ENCODE measurements at regions not wholly inside any gene's neighbourhood (a gene's known extent, or its start where the extent isn't known, plus 50 kb on each side); places are given as distances from the start of the nearest gene placed in this dataset.
"Not testable (repeated sequence)": the region's sequence is repeated elsewhere in the genome, so short reads cannot be mapped to it uniquely, and the experiment has no call there.

DNA sequence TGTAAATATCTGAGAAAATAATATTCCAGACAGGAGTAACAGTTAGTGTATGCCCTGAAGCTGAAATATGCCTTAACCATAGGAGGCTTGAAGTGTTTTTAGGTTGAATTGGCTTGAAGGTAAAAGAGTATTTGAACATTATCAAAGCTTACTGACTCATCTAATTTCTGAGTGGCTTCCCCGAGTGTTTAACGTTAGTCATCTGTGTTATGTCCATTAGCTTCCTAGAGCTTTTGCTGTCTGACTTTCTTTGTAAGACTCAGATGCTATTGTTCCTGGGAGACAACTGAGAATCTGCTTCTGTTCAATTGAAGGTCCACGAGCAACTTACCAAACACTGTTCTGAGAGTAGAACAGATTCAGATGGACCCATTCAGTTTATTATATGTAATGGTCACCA is 656.8 kb upstream of the NECTIN3 start:
- no peak for DNase-seq

DNA sequence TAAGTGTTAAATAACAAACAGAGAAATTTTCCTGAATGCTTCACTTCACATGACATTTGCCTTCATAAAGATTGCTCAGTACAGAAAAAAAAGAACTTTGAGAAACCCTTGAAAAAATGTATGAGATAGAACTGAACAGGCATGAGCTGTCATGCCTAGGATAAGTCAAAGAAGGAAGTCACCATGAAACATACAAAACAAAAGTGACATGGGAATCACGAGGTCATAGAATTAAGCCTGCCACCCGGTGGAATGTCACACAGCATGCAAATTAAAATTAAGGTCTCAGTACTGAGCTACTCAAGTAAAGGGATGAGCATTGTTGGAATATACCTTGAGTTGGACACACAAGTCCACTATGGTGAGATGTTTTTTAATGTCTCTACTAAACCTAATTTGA is 652.5 kb upstream of the NECTIN3 start:
- no peak for DNase-seq

DNA sequence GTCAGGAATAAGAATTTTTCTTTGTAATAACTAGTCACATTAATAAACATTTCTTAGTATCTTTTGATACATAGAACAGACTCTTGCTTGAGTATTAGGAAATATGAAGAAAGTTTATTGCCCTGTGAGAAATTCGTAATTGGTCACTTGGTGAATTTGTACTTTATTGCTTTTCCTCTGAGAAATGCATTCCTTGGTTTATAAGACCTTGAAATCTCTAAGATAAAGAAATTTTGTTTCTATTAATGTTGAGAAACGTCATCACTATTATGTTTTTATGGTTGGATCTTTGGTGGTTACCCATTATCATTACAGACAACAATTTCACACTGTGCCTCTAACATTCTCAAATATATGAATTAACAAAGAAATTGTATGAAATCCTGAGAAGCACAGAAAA is 652.0 kb upstream of the NECTIN3 start:
- no peak for DNase-seq

DNA sequence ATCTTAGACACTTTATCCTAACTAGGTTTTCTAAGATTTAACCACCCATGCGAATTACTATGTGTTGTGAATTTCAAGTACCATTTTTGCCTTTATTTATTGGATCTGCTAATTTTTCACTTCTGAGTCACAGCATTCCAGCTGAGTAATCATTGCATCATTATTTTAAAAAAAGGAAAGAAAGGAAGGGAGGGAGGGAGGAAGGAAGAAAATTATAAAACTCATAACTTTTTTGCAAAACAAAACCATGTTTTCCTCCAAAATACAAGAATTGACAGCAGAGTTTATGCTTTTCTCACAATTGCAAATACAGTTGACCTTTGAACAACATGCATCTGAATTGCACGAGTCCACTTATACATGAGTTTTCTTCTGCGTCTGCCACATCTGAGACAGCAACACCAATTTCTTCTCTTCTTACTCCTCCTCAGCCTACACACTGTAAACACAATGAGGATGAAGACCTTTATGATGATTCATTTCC is 651.4 kb upstream of the NECTIN3 start:
- DNase-seq, result no peak

DNA sequence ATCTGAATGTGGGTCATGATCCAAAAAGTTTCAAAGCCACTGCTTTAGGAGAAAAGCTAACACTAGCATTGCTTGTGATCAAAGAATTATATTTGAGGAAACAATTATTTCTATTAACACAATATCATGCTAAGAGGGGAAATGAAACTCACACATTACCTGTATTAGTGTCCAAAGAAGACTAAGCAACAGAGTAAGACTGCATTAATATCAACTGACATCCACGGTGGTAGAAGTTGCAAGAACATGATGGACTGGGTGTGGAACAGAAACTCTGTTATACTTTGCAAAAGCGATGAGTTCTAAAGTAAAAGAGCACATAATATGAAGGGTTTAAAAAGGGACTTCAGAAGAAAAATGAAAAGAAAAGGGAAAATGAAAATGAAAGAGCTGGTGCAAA is 648.3 kb upstream of the NECTIN3 start:
- no peak for DNase-seq

DNA sequence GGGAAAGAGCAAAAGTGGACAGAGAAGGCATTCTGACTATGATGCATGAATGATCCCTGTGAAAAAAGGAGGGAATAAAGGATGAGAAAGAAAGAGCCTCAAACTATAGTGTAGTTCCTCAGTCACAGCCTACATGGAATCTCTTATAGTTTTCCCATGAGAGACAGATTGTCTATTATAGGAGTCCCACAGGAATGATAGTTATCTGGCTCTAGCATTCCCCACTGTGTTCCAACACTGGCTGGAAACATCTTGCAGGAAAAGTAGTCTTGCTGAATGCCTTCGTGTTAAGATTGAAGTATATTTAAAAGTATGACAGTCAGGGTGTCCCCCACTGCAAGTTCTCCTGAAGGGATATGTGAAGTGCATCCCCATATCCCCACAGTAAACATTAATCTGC is 641.5 kb upstream of the NECTIN3 start:
- DNase-seq, result no peak

DNA sequence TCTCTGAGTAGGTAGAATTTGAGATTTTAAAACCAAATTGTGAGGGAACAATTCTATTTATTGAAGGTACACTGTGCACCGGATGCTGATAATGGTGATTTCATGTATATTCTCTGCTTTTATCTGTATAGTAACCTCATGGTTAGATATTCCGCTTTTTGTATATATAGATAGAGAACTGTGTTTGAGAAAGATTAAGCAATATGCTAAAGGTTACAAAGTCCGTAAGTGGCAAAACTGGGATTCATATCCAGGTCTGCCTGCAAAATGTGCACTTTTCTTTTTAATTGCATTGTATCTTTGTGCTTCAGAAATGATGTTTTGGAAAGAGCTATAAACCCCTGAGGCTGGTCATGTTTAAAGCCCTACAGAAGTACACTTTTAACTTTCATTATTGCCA is 635.4 kb upstream of the NECTIN3 start:
- DNase-seq, result no peak

DNA sequence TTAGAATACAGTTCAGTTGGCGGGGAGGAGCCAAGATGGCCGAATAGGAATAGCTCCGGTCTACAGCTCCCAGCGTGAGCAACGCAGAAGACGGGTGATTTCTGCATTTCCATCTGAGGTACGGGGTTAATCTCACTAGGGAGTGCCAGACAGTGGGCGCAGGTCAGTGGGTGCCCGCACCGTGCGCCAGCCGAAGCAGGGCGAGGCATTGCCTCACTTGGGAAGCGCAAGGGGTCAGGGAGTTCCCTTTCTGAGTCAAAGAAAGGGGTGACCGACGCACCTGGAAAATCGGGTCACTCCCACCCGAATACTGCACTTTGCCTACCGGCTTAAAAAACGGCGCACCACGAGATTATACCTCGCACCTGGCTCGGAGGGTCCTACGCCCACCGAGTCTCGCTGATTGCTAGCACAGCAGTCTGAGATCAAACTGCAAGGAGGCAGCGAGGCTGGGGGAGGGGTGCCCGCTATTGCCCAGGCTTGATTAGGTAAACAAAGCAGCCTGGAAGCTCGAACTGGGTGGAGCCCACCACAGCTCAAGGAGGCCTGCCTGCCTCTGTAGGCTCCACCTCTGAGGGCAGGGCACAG is 631.5 kb upstream of the NECTIN3 start:
- not testable (repeated sequence) for DNase-seq

DNA sequence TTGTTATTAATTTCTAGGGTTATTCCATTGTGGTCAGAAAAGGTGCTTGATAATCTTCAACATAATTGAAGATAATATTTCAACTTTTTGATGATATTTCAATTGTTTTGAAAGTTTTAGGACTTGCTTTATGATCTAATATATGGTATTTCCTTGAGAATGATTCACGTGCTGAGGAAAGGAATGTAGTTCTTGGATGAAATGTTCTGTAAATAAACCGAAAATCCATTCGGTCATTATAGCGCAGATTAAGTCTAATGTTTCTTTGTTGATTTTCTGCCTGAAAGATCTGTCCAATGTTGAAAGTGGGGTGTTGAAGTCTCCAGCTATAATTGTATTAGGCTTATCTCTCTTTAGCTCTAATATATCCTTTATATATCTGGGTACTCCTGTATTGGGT is 617.5 kb upstream of the NECTIN3 start:
- no peak for DNase-seq

DNA sequence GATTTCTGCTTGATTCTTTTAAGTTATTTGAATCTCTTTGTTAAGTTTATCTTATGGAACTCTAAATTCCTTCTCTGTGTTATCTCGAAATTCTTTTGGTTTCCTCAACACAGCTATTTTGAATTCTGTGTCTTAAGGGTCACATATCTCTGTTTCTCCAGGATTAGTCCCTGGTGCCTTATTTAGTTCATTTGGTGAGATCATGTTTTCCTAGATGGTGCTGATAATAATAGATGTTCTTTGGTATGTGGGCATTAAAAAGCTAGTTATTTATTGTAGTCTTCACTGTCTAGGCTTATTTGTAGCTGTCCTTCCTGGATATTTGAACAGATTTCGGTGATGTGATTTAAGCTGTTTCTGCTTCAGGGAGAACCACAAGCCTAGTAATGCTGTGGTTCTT is 615.6 kb upstream of the NECTIN3 start:
- DNase-seq, result no peak

DNA sequence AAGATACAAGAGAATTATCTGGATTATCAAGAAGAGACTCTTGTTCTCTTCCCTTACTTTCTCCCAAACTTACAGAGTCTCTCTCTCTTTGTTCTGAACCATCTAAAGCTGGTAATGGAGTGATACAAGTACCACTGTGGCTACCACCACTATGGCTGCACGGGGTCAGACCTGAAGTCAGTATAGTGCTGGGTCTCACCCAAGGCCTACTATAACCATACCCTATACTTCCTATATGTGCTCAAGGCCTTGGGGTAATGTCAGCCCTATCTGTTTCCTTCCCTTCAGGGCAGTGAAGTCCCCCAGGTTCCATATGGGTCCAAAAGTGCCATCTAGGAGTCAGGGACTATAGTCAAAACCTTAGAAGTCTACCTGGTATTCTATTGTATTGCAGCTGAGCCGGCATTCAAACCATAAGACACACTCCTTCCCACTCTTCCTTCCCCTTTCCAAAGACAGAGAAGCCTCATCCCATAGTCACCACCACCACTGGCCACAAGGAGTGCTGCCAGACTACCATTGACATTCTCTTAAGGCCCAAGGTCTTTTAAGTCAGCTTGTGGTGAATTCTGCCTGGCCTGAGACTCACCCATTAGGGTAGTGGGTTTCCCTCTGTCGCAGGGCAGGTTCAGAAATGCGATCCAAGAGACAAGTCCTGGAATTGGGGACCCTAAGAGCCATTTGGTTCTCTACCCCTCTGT is 615.0 kb upstream of the NECTIN3 start:
- DNase-seq, result no peak

DNA sequence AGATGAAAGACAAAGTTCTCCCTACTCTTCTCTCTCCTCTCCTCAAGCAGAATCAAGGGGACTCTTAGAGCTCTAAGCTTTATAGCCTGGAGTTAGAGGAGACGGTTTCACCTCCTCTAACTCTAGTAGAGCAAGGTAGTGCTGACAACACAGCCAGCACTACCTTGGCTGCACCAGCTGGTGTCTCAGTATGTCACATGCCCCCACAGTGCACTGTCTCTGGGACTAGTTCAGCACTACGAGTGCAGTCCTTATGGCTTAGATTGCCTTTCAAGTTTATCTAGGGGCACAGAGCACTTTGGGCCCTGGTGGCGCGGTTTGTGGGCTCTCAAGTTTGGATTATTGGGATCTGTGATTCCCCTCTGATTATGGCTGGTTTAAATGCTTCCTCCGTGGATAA is 614.1 kb upstream of the NECTIN3 start:
- no peak for DNase-seq

DNA sequence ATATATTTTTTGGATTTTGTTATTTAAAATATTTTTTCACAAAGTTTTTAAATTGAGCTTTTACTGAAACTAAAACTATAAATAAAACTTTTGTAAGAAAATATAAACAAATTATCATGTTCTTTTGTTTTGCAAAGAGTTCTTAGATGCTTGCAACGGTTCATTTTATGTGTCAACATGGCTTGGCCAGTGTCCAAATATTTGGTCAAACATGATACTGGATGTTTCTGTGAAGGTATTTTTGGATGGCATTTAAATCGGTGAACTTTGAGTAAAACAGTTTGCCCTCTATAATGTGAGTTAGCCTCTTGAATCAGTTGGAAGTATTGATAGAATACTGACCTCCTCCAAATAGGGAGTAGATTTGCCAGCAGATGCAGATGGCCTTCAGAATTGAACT is 612.6 kb upstream of the NECTIN3 start:
- no peak for DNase-seq

DNA sequence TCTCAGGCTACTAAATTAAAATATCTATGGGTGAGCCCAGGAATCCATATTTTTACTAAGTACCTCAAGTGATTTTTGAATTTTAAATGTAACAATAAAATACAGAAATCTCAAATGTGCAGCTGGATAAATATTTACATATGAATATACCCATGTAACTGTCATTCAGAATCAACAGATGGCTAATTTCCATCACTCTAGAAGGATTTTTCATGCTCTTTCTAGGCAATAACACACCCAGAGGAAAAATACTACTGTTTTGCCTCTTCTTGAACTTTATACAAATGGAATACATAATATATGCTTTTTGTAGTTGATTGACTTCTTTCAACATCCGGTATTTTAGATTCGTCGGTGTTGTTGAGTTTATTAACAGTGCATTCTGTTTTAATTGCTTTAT is 601.3 kb upstream of the NECTIN3 start:
- no peak for DNase-seq

DNA sequence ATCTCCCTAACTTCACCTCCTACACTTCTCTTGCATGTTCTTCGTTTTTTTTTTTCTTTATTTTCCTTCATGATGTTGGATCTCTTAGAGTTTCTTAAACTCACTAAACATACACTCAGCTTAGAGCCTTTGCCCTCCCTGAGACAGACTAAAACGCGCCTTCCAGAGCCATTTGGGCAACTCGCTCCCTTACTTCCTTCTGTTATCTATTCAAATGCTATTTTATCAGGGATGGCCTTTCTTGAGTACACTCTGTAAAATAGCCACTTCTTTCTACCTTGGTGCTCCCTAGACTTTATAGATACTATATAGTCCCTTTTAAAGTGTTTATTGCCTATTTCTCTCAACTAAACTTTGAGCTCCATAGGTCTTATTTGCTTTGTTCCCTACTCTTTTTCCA is 598.2 kb upstream of the NECTIN3 start:
- DNase-seq, result no peak

DNA sequence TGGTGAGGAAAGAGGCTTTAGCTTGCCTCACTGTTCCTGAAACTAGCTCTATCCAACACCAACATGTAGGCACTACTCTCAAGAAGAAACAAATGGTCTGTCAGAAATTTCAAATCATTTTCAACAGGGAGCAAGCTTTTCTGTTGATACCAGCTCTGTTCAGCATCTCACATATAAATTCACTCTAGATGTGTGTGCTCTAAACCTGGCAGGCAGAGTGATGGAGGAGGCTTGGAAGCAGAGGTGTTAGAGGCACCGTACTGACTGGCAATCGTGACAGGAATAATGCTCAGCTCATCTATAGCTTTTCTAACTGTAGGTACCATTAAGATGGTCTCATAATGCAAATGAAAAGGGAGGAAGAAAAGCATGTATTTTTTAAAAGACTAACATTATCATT is 597.2 kb upstream of the NECTIN3 start:
- DNase-seq, result no peak

DNA sequence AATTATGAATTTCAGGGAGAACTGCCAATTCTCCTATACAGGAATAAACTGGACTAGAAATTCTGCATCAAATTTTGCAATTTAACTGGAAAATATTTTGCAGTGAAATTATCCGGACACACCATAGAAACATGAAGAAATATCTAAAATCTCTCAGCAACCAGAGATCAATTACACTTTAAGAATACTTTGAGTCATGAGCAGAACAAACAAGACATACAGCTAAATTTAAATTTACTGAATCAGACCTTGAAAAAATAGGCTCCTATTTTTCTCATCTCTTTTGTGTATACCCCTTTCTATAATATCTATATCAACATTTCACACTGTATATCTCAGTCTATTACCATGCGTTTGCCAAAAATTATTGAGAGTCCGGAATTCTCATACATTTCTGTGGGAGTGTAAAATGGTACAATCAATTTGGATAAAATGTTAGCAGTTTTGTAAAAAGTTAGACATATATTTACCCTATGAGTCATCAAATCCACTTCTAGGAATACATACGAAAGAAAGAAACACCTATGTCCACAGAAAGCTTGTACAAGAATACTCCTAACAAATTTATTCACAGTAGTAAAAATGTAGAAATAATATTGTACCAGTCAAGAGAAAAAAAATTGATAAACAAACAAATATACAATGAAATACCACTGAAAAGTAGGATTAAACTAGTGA is 593.1 kb upstream of the NECTIN3 start:
- no peak for DNase-seq

DNA sequence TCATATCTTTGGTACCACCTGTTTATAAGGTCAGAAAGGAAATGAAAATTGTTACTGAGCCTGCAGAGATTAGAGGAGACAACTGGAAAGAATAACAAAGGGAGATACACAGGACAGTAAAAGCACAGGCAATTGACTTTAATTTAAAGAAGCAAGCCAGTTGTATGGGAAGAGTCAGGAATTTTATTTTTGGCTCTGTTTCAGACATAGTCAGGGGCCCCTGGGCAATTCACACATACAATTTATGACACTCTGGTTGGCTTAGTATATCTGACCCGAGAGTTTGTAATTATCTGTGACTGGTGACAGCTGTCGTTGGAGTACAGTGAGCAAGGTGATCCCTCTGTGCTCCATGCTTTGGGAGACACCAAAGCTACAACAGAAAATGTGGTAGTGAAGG is 591.9 kb upstream of the NECTIN3 start:
- no peak for DNase-seq

DNA sequence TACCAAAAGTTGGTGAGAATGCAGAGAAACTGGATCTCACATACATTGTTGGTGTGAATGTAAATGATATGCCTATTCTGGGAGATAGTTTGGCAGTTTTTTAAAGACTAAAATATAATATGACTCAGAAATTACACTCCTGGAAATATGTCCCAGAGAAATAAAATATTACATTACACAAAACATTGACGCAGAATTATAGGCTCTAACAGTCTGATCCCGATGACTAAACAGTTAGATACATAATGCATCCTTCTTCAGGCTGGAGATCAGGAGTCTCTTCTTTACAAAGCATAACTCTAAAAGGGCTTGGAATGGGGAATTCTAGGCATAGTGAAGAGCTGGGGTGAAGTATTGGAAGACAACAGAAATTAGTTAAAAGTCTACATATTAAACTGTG is 586.2 kb upstream of the NECTIN3 start:
- no peak for DNase-seq

DNA sequence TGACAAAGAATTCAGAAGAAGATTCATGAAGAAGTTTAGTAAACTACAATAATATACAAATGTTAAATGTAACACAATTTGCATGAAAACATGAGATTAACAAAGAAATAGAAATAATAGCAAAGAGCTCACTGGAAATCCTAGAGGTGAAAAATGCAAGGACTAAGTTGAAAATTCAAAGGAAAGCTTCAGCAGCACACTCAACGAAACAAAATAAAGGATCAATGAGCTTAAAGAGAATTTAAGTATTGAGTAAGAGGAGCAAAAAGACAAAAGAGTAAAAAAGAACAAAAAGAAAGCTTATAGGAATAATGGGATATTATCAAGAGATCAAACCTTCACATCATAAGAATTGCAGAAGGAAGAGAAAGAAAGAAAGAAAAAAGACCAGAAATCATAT is 583.8 kb upstream of the NECTIN3 start:
- no peak for DNase-seq

DNA sequence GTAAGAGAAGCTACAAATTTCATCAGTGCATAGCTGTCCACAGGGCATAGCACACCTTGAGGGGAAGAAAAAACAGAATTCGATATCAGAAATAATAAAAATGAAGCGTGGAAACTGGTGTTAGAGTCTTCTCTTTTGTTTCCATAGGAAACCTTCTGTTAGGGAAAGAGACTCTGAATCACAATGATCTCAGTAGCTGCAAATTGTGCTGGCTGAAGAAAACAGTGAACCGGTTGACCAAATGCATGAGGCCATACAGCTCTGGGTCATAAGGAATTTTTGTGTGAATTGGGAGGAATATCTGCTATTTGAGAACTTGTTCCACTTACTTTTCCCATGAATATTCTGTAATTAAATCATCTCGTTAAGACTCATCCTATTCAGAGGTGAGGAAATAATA is 580.2 kb upstream of the NECTIN3 start:
- DNase-seq, result no peak

DNA sequence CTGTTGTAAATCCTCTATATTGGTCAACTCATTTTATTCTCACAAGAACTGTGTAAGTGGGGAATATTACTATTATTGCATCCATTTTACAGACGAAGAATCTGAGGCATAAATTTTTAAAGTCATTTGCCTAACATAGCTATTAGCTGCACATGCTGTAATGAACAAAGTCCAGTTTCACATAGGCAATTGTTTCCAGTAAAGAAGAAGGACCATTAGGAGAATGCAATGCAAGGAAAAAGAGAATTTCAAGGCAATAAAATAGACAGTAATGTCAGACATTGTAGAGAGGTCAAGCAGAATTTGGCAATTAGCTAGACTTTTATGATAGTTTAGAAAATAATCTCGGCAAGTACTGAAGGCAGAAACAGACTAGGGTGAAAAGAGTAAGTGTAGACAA is 578.7 kb upstream of the NECTIN3 start:
- no peak for DNase-seq

DNA sequence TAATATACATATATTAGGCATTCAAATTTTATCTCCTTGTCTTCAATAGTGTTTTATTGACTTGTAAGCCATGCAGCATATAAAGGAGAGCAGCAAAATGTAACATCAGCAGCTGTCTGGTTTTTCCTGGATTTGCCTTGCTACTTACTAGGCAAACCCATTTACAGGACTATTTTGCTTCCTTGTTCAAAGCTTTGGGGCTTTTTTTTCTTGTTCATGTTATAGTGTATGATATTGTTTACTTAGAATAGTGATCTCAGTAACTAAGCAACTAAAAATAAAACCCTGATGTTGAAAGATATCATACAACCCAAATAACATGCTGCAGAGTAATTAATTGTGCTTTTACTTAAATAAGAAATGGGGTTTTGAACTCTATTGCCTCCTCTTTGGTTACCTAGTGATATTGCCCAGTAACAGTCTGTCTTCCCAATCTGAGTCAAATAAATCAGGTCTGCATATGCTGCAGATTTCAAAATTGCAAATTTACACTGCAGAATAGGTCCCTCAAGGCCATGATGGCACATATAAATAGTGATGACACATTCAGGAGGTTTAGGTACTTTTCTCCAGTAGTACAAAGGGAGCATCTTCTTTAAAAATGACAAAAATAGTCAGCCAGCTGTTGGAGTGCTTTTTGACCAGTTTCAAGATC is 578.1 kb upstream of the NECTIN3 start:
- DNase-seq, result no peak

DNA sequence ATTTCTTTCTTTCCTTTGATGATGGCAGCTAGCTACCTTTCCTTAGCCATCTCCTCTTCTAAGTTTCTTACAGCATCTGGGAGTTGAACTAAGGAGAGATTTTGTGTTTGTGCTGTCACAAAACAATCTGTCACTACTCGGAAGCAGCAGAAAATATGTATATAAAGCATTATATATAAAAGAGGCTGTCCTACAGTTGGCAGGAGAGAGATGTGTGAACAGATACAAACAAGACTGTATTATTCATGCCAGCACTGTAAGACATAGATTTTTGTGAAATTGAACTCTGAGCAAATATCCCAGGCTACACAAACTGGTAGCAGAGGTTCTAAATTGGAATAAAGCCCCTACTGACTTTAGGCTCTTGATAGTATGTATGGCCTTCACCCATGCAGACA is 577.5 kb upstream of the NECTIN3 start:
- no peak for DNase-seq

Measured in NCI-H82 (cell line).